H1 (cell line): ENCODE measurements at regions not wholly inside any gene's neighbourhood (a gene's known extent, or its start where the extent isn't known, plus 50 kb on each side); places are given as distances from the start of the nearest gene placed in this dataset.
"Not testable (repeated sequence)": the region's sequence is repeated elsewhere in the genome, so short reads cannot be mapped to it uniquely, and the experiment has no call there.

Experiments
- CTCF ChIA-PET: fragments of 300-600 bp; sonication (Branson Sonifier 250); formaldehyde crosslinking; loops from one replicate; lab custom pipeline; 2021; ENCODE audit not compliant: partially characterized antibody; lab: Charles Lee
- POLR2A ChIA-PET: fragments of 300-600 bp; sonication (Branson Sonifier 250); formaldehyde crosslinking; loops from one replicate; lab custom pipeline; 2021; ENCODE audit warnings: inconsistent platforms; ENCODE audit not compliant: partially characterized antibody; lab: Charles Lee
- DNase-seq, 2 experiments: peaks; one replicate each; pipeline versions ENCODE4 v3.0.0 to v3.0.0-alpha.2; 2010 to 2022; ENCODE audit warnings: low spot score in 2 of 2, low read depth in 1 of 2, mixed read lengths in 1 of 2
- FAIRE-seq: peaks from 2 replicates; lab custom pipeline; 2011; peaks lifted over from hg19 to GRCh38; lab: Jason Lieb, UNC
- H2AFZ ChIP-seq: 2 replicates; pipeline ENCODE4 v1.8.1; 2012; ENCODE audit warnings: low read length, inconsistent platforms
- H2AK5ac ChIP-seq: 2 replicates; pipeline ENCODE4 v1.6.1; 2013; ENCODE audit warnings: low read depth, low read length
- H2BK120ac ChIP-seq: replicated peaks from 2 replicates; pipeline ENCODE3; 2013; ENCODE audit warnings: low read depth, low read length, inconsistent platforms
- H2BK12ac ChIP-seq: 2 replicates; pipeline ENCODE4 v1.6.1; 2013; ENCODE audit warnings: low read depth, low read length
- H2BK15ac ChIP-seq: 2 replicates; pipeline ENCODE4 v1.6.1; 2013; ENCODE audit warnings: low read length
- H2BK20ac ChIP-seq: 2 replicates; pipeline ENCODE4 v1.6.1; 2013; ENCODE audit warnings: low read length
- H2BK5ac ChIP-seq: 2 replicates; pipeline ENCODE4 v1.6.1; 2013; ENCODE audit warnings: low read depth, low read length
- H3K14ac ChIP-seq: 2 replicates; pipeline ENCODE4 v1.6.1; 2013; ENCODE audit warnings: inconsistent platforms; ENCODE audit not compliant: insufficient read length
- H3K18ac ChIP-seq: 2 replicates; pipeline ENCODE4 v1.6.1; 2013; ENCODE audit warnings: low read length; ENCODE audit errors: extremely low read depth
- H3K23ac ChIP-seq: 2 replicates; pipeline ENCODE4 v1.6.1; 2013; ENCODE audit warnings: inconsistent platforms; ENCODE audit not compliant: insufficient read length
- H3K23me2 ChIP-seq: 2 replicates; pipeline ENCODE4 v1.6.1; 2013; ENCODE audit warnings: low read depth, low read length
- H3K27ac ChIP-seq: 2 replicates; pipeline ENCODE4 v1.6.1; 2011; ENCODE audit warnings: low read depth, low read length, inconsistent platforms
- H3K27me3 ChIP-seq, 4 experiments: replicated peaks in 1 of 4; 1 replicate in 1 of 4; 2 replicates in 3 of 4; pipeline versions ENCODE4 v1.6.1 to v1.8.1; 2011 to 2013; ENCODE audit warnings: low read length in 3 of 4, mild to moderate bottlenecking in 3 of 4, inconsistent platforms in 2 of 4, mixed read lengths in 2 of 4, moderate library complexity in 1 of 4; ENCODE audit not compliant: control insufficient read depth in 3 of 4, insufficient read depth in 3 of 4; ENCODE audit errors: extremely low read depth in 1 of 4
- H3K36me3 ChIP-seq, 4 experiments: 2 replicates each; pipeline versions ENCODE4 v1.6.1 to v1.8.1; 2011 to 2013; ENCODE audit warnings: mild to moderate bottlenecking in 4 of 4, low read length in 3 of 4, moderate library complexity in 2 of 4, control low read depth in 1 of 4, inconsistent platforms in 1 of 4; ENCODE audit not compliant: insufficient read depth in 4 of 4, control insufficient read depth in 2 of 4
- H3K4ac ChIP-seq: replicated peaks from 2 replicates; pipeline ENCODE3; 2013; ENCODE audit warnings: low read length, low read depth, mixed read lengths, inconsistent platforms; ENCODE audit not compliant: insufficient read length
- H3K4me1 ChIP-seq, 4 experiments: replicated peaks in 1 of 4; 1 replicate in 1 of 4; 2 replicates in 3 of 4; pipeline versions ENCODE4 v1.6.1 to v1.8.1; 2011 to 2013; ENCODE audit warnings: low read length in 3 of 4, inconsistent platforms in 2 of 4, mixed read lengths in 1 of 4; ENCODE audit not compliant: insufficient read depth in 4 of 4, control insufficient read depth in 3 of 4
- H3K4me2 ChIP-seq, 2 experiments: 2 replicates each; pipeline versions ENCODE4 v1.6.1 to v1.8.1; 2011 to 2013; ENCODE audit warnings: low read depth in 2 of 2, low read length in 2 of 2, control low read depth in 1 of 2, inconsistent platforms in 1 of 2, mild to moderate bottlenecking in 1 of 2; ENCODE audit not compliant: insufficient read depth in 1 of 2
- H3K4me3 ChIP-seq, 4 experiments: fragments of 200-600, 300-600 bp in 1 of 4; sonication (generic), shearing (Covaris generic), sonication (Bioruptor Twin) in 1 of 4; 2 replicates each; pipeline versions ENCODE4 v1.5.1 to v1.8.1; 2011 to 2016; ENCODE audit warnings: low read length in 4 of 4, low read depth in 3 of 4, control low read depth in 2 of 4, inconsistent platforms in 2 of 4, mild to moderate bottlenecking in 2 of 4, mixed read lengths in 1 of 4, moderate library complexity in 1 of 4; ENCODE audit not compliant: insufficient read depth in 2 of 4; ENCODE audit errors: extremely low read depth in 1 of 4
- H3K56ac ChIP-seq: replicated peaks from 2 replicates; pipeline ENCODE3; 2013; ENCODE audit warnings: low read depth, mild to moderate bottlenecking, mixed read lengths, low read length, inconsistent platforms; ENCODE audit not compliant: insufficient read length
- H3K79me1 ChIP-seq: 2 replicates; pipeline ENCODE4 v1.6.1; 2013; ENCODE audit warnings: low read depth, low read length, control low read depth
- H3K79me2 ChIP-seq, 2 experiments: 2 replicates each; pipeline versions ENCODE4 v1.6.1 to v1.8.1; 2012 to 2013; ENCODE audit warnings: low read length in 2 of 2, mild to moderate bottlenecking in 2 of 2, inconsistent platforms in 1 of 2; ENCODE audit not compliant: insufficient read depth in 2 of 2, control insufficient read depth in 1 of 2
- H3K9ac ChIP-seq, 4 experiments: replicated peaks in 1 of 4; 1 replicate in 1 of 4; 2 replicates in 3 of 4; pipeline versions ENCODE4 v1.6.1 to v1.8.1; 2011 to 2013; ENCODE audit warnings: low read depth in 3 of 4, low read length in 3 of 4, control low read depth in 2 of 4, mild to moderate bottlenecking in 2 of 4, moderate library complexity in 2 of 4, inconsistent platforms in 1 of 4; ENCODE audit errors: extremely low read depth in 1 of 4
- H3K9me3 ChIP-seq, 2 experiments: 2 replicates each; pipeline versions ENCODE4 v1.6.1 to v1.8.1; 2012 to 2013; ENCODE audit warnings: mild to moderate bottlenecking in 2 of 2, moderate library complexity in 2 of 2, control low read depth in 1 of 2, inconsistent platforms in 1 of 2, low read depth in 1 of 2, low read length in 1 of 2, mixed read lengths in 1 of 2; ENCODE audit not compliant: insufficient read depth in 2 of 2
- H4K20me1 ChIP-seq, 2 experiments: replicated peaks in 1 of 2; 2 replicates each; pipeline versions ENCODE3 to v1.8.1; 2011 to 2013; ENCODE audit warnings: inconsistent platforms in 2 of 2, low read length in 2 of 2, mild to moderate bottlenecking in 1 of 2; ENCODE audit not compliant: insufficient read depth in 2 of 2, control insufficient read depth in 1 of 2
- H4K5ac ChIP-seq: 2 replicates; pipeline ENCODE4 v1.6.1; 2013; ENCODE audit warnings: low read length, low read depth, mixed read lengths, inconsistent platforms; ENCODE audit not compliant: insufficient read length
- H4K8ac ChIP-seq: 2 replicates; pipeline ENCODE4 v1.8.0; 2013; ENCODE audit warnings: mild to moderate bottlenecking, moderate library complexity, low read length, inconsistent platforms; ENCODE audit not compliant: insufficient read depth; ENCODE audit errors: extremely low read depth
- H4K91ac ChIP-seq: replicated peaks from 2 replicates; pipeline ENCODE3; 2013; ENCODE audit warnings: low read length, mixed read lengths, inconsistent platforms; ENCODE audit not compliant: insufficient read length
- EGR1 ChIP-seq: IDR thresholded peaks from 2 replicates; pipeline ENCODE4 v1.6.1; 2011; ENCODE audit warnings: low read depth, low read length, borderline replicate concordance
- JUN ChIP-seq: IDR thresholded peaks from 2 replicates; pipeline ENCODE4 v1.6.1; 2011; ENCODE audit warnings: low read depth, mild to moderate bottlenecking, improper control_type of control experiment, low read length
- KDM4A ChIP-seq: IDR thresholded peaks from one replicate; pipeline ENCODE4 v1.7.1; 2012; ENCODE audit warnings: low read depth, mild to moderate bottlenecking, moderate library complexity, low read length, inconsistent platforms; ENCODE audit not compliant: severe bottlenecking
- TAF1 ChIP-seq: IDR thresholded peaks from 2 replicates; pipeline ENCODE4 v1.6.1; 2011; ENCODE audit warnings: mild to moderate bottlenecking, low read depth, low read length
- TAF7 ChIP-seq: optimal IDR thresholded peaks from 2 replicates; pipeline ENCODE3; 2011; ENCODE audit warnings: low read depth, mild to moderate bottlenecking, inconsistent platforms, low read length, moderate library complexity, borderline replicate concordance
- TCF12 ChIP-seq: IDR thresholded peaks from 2 replicates; pipeline ENCODE4 v1.6.1; 2011; ENCODE audit warnings: low read depth, mild to moderate bottlenecking, low read length
- WGBS, 2 experiments: shearing (Covaris generic) in 1 of 2; methylation state at CpG; one replicate each; pipeline versions ENCODE4 v1.1.6 to v1.1.7; 2013 to 2015; ENCODE audit warnings: low lambda C conversion rate in 2 of 2, mixed read lengths in 2 of 2, inconsistent platforms in 1 of 2, low coverage in 1 of 2, missing lambda C conversion rate in 1 of 2; ENCODE audit not compliant: insufficient replicate concordance in 2 of 2, insufficient coverage in 1 of 2, insufficient read length in 1 of 2; ENCODE audit errors: extremely low coverage in 1 of 2, missing lambda C conversion rate in 1 of 2; 5-methylcytosine and 5-hydroxymethylcytosine counted together

DNA sequence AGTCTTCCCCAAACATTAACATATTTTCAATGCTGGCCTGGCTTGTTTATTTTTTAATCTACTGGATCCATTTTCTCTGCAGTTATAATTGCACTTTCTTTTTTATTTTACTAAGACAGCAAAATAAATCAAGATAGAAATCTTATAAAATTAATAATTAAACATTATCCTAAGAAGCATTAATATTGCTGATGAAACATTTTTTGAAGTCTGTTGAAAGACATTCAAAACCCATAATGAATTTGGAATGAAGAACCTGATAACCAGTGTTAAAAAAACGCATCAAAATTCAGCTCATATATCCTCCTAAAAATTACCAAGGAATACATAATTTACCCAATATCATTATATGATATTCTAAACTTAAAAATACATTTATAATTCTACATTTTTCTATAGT lies 675.7 kb upstream of the PRMT6 start (continued):
- TF ChIP-seq JUN, result no peak
- no peak for TF ChIP-seq EGR1
- no peak for TF ChIP-seq KDM4A
- no peak for TF ChIP-seq TAF1
- no peak for TF ChIP-seq TAF7
- no peak for TF ChIP-seq TCF12
- TF ChIP-seq, all 59 proteins: peak for 0

DNA sequence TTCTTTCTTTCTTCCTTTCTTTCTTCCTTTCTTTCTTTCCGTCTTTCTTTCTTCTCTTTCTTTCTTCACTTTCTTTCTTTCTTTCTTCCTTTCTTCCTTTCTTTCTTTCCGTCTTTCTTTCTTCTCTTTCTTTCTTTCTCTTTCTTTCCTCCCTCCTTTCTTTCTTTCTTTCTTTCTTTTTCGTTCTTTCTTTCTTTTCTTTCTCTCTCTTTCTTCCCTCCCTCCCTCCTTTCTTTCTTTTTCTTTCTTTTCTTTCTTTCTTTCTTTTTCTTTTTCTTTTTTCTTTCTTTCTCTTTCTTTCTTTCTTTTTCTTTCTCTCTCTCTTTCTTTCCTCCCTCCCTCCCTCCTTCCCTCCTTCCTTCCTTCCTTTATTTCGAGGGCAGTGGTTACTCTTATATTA lies 667.3 kb upstream of the PRMT6 start:
- H3K4ac ChIP-seq, H3K23ac ChIP-seq, H2BK5ac ChIP-seq, DNase-seq, H2BK20ac ChIP-seq, H3K14ac ChIP-seq, H2BK12ac ChIP-seq, H2BK120ac ChIP-seq, H3K4me3 ChIP-seq, H2AK5ac ChIP-seq, H3K36me3 ChIP-seq, H2BK15ac ChIP-seq, H3K79me1 ChIP-seq, H3K27me3 ChIP-seq, H3K9ac ChIP-seq, H3K4me2 ChIP-seq, H3K27ac ChIP-seq, H3K18ac ChIP-seq, H3K23me2 ChIP-seq, CTCF ChIA-PET, FAIRE-seq, H4K20me1 ChIP-seq, H4K5ac ChIP-seq, H4K8ac ChIP-seq, H3K79me2 ChIP-seq, H3K9me3 ChIP-seq, H3K4me1 ChIP-seq, H2AFZ ChIP-seq, POLR2A ChIA-PET, H3K56ac ChIP-seq, H4K91ac ChIP-seq: not testable (repeated sequence)
- WGBS, 2 experiments, result 70% methylated on average over 4 of the region's 4 CpGs; no CpG with 5 or more reads in 1 of the 2 experiments
